OCI-LY1 (cell line): ENCODE measurements at regions not wholly inside any gene's neighbourhood (a gene's known extent, or its start where the extent isn't known, plus 50 kb on each side); places are given as distances from the start of the nearest gene placed in this dataset.

Experiments used
- CTCF ChIP-seq: fragments of 200-600 bp; sonication (generic), shearing (Covaris generic); IDR thresholded peaks from 2 replicates; pipeline ENCODE4 v1.5.1; 2017; ENCODE audit warnings: mild to moderate bottlenecking, antibody characterized with exemption, low read length, moderate library complexity, mixed read lengths
- EZH2 ChIP-seq: fragments of 200-600 bp; sonication (generic), shearing (Covaris generic); IDR thresholded peaks from 2 replicates; pipeline ENCODE4 v1.8.0; 2017; ENCODE audit warnings: borderline replicate concordance, mixed run types, mild to moderate bottlenecking, antibody characterized with exemption, low read length, moderate library complexity, mixed read lengths

GRCh38 chr18:8974696-8975095, 127.8 kb upstream of the NDUFV2 start:
- TF ChIP-seq CTCF (no peak), EZH2 (no peak)
